H9 (cell line): ENCODE measurements at regions not wholly inside any gene's neighbourhood (a gene's known extent, or its start where the extent isn't known, plus 50 kb on each side); places are given as distances from the start of the nearest gene placed in this dataset.
A peak's percentile ranks its signal among the peaks of the same experiment; 100 is the strongest.

ENCODE experiments used
- DNase-seq: peaks from one replicate; pipeline ENCODE4 v3.0.0-alpha.2; 2017
- H2AFZ ChIP-seq: one replicate; pipeline ENCODE4 v1.6.1; 2013; ENCODE audit warnings: mild to moderate bottlenecking, low read length, control low read depth, moderate library complexity
- H2AK5ac ChIP-seq: 2 replicates; pipeline ENCODE4 v1.6.1; 2013; ENCODE audit warnings: low read length, control low read depth, mixed read lengths; ENCODE audit not compliant: insufficient read length
- H2BK120ac ChIP-seq: one replicate; pipeline ENCODE4 v1.6.1; 2013; ENCODE audit warnings: low read depth, mild to moderate bottlenecking, low read length, control low read depth, inconsistent platforms; ENCODE audit not compliant: poor library complexity, severe bottlenecking
- H2BK12ac ChIP-seq: 2 replicates; pipeline ENCODE4 v1.6.1; 2013; ENCODE audit warnings: low read length, control low read depth, mixed read lengths, low read depth; ENCODE audit not compliant: insufficient read length
- H2BK15ac ChIP-seq: 2 replicates; pipeline ENCODE4 v1.6.1; 2013; ENCODE audit warnings: low read depth, low read length, control low read depth
- H2BK20ac ChIP-seq: one replicate; pipeline ENCODE4 v1.6.1; 2013; ENCODE audit warnings: low read depth, mild to moderate bottlenecking, low read length, control low read depth, inconsistent platforms; ENCODE audit not compliant: poor library complexity, severe bottlenecking
- H2BK5ac ChIP-seq: 2 replicates; pipeline ENCODE4 v1.6.1; 2013; ENCODE audit warnings: low read length, control low read depth, mixed read lengths; ENCODE audit not compliant: insufficient read length
- H3K14ac ChIP-seq: 2 replicates; pipeline ENCODE4 v1.6.1; 2013; ENCODE audit warnings: low read length, control low read depth; ENCODE audit not compliant: insufficient read depth
- H3K18ac ChIP-seq: 2 replicates; pipeline ENCODE4 v1.6.1; 2013; ENCODE audit warnings: low read depth, mild to moderate bottlenecking, mixed read lengths, low read length, control low read depth; ENCODE audit not compliant: insufficient read length
- H3K23ac ChIP-seq: 2 replicates; pipeline ENCODE4 v1.6.1; 2013; ENCODE audit warnings: low read length, control low read depth, mixed read lengths, low read depth; ENCODE audit not compliant: insufficient read length
- H3K23me2 ChIP-seq: 2 replicates; pipeline ENCODE4 v1.6.1; 2013; ENCODE audit warnings: low read depth, mild to moderate bottlenecking, mixed read lengths, low read length, control low read depth; ENCODE audit not compliant: insufficient read length, poor library complexity, severe bottlenecking
- H3K27ac ChIP-seq: 2 replicates; pipeline ENCODE4 v1.5.1; 2013; ENCODE audit warnings: low read length, control low read depth, mixed read lengths, low read depth; ENCODE audit not compliant: insufficient read length
- H3K27me3 ChIP-seq: 2 replicates; pipeline ENCODE4 v1.6.1; 2013; ENCODE audit warnings: low read length, control low read depth, inconsistent platforms; ENCODE audit not compliant: insufficient read depth
- H3K4ac ChIP-seq: 2 replicates; pipeline ENCODE4 v1.6.1; 2013; ENCODE audit warnings: low read depth, mild to moderate bottlenecking, control low read depth, inconsistent platforms, low read length, moderate library complexity
- H3K4me1 ChIP-seq: 2 replicates; pipeline ENCODE4 v1.6.1; 2013; ENCODE audit warnings: low read length, control low read depth, inconsistent platforms; ENCODE audit not compliant: insufficient read depth
- H3K4me2 ChIP-seq: 2 replicates; pipeline ENCODE4 v1.6.1; 2013; ENCODE audit warnings: low read length, control low read depth, mixed read lengths; ENCODE audit not compliant: insufficient read length, insufficient read depth
- H3K56ac ChIP-seq: 2 replicates; pipeline ENCODE4 v1.6.1; 2013; ENCODE audit warnings: low read depth, mild to moderate bottlenecking, mixed read lengths, low read length, control low read depth; ENCODE audit not compliant: insufficient read length
- H3K79me1 ChIP-seq: 2 replicates; pipeline ENCODE4 v1.6.1; 2013; ENCODE audit warnings: low read depth, mild to moderate bottlenecking, moderate library complexity, low read length, control low read depth, inconsistent platforms; ENCODE audit not compliant: insufficient read depth, poor library complexity, severe bottlenecking
- H3K79me2 ChIP-seq: 2 replicates; pipeline ENCODE4 v1.6.1; 2013; ENCODE audit warnings: low read length, control low read depth, inconsistent platforms; ENCODE audit not compliant: insufficient read depth
- H3K9ac ChIP-seq: 2 replicates; pipeline ENCODE4 v1.6.1; 2013; ENCODE audit warnings: low read length, control low read depth, mixed read lengths; ENCODE audit not compliant: insufficient read length; ENCODE audit errors: extremely low read depth
- H3K9me3 ChIP-seq: one replicate; pipeline ENCODE4 v1.6.1; 2013; ENCODE audit warnings: low read depth, low read length, inconsistent platforms; ENCODE audit not compliant: control insufficient read depth
- H3T11ph ChIP-seq: one replicate; pipeline ENCODE4 v1.6.1; 2013; ENCODE audit warnings: mild to moderate bottlenecking, low read length, control low read depth, inconsistent platforms
- H4K20me1 ChIP-seq: one replicate; pipeline ENCODE4 v1.6.1; 2013; ENCODE audit not compliant: control insufficient read depth, insufficient read length, insufficient read depth
- H4K5ac ChIP-seq: 2 replicates; pipeline ENCODE4 v1.6.1; 2013; ENCODE audit warnings: low read depth, mild to moderate bottlenecking, mixed read lengths, low read length, control low read depth; ENCODE audit not compliant: insufficient read length
- H4K8ac ChIP-seq: replicated peaks from 2 replicates; pipeline ENCODE4 v1.6.1; 2013; ENCODE audit warnings: low read length, control low read depth, mixed read lengths, low read depth; ENCODE audit not compliant: insufficient read length
- H4K91ac ChIP-seq: 2 replicates; pipeline ENCODE4 v1.6.1; 2013; ENCODE audit warnings: low read depth, mild to moderate bottlenecking, moderate library complexity, mixed read lengths, low read length, control low read depth; ENCODE audit not compliant: insufficient read length
- H3K27ac Mint-ChIP-seq, 3 experiments: 2 replicates in 2 of 3; 3 replicates in 1 of 3; pipeline ENCODE4 v1.8.0; 2020 to 2021; ENCODE audit warnings: mixed read lengths in 3 of 3, mild to moderate bottlenecking in 1 of 3, moderate library complexity in 1 of 3
- H3K27me3 Mint-ChIP-seq: 2 replicates; pipeline ENCODE4 v1.8.0; 2021; ENCODE audit warnings: low read depth, mild to moderate bottlenecking, moderate library complexity, mixed read lengths
- H3K36me3 Mint-ChIP-seq, 3 experiments: 2 replicates in 2 of 3; 3 replicates in 1 of 3; pipeline ENCODE4 v1.8.0; 2020 to 2021; ENCODE audit warnings: low read depth in 3 of 3, mixed read lengths in 3 of 3; ENCODE audit not compliant: insufficient read depth in 1 of 3
- H3K4me1 Mint-ChIP-seq, 2 experiments: 2 replicates each; pipeline ENCODE4 v1.8.0; 2020; ENCODE audit warnings: mixed read lengths in 2 of 2
- H3K4me3 Mint-ChIP-seq, 2 experiments: 2 replicates in 1 of 2; 3 replicates in 1 of 2; pipeline ENCODE4 v1.8.0; 2020 to 2021; ENCODE audit warnings: mild to moderate bottlenecking in 2 of 2, mixed read lengths in 2 of 2, moderate library complexity in 1 of 2
- H3K9me3 Mint-ChIP-seq, 2 experiments: 2 replicates in 1 of 2; 3 replicates in 1 of 2; pipeline ENCODE4 v1.8.0; 2020; ENCODE audit warnings: mild to moderate bottlenecking in 2 of 2, mixed read lengths in 2 of 2, moderate library complexity in 1 of 2
- WGBS: extraction: QIAGEN DNeasy Blood & Tissue Kit; methylation state at CpG from one replicate; pipeline ENCODE4 v1.1.7; 2013; ENCODE audit warnings: missing lambda C conversion rate, low lambda C conversion rate, mixed read lengths; ENCODE audit not compliant: insufficient read length; ENCODE audit errors: extremely low coverage; 5-methylcytosine and 5-hydroxymethylcytosine counted together
- TF ChIP-seq, protein P1 (sequence below): fragments of 200-600 bp; sonication (generic); conservative IDR thresholded peaks from 3 replicates; pipeline ENCODE4 v1.8.0; 2021; ENCODE audit warnings: antibody characterized with exemption, mild to moderate bottlenecking

DNA sequence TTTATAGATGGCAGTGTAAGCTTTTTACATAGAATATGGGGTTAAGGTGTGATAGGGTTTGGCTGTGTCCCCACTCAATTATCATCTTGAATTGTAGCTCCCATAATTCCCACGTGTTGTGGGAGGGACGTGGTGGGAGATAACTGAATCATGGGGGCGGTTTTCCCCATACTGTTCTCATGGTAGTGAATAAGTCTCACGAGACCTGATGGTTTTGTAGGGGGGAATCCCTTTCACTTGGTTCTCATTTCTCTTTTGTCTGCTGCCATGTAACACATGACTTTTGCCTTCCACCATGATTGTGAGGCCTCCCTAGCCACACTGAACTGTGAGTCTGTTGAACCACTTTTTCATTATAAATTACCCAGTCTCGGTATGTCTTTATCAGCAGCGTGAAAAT, 290.3 kb upstream of the B3GALT2 start:
- Mint-ChIP-seq H3K9me3 (no peaks in the 10 kb centered on the region; a peak in 1 of 5 replicates), H3K27ac (0 out of 7 replicates have a peak overlapping the region, but pooled peaks of 1 of the 3 experiments have one; percentile 42), H3K27me3 (no peaks in the 10 kb centered on the region), H3K4me1 (peaks cover 0 to 3% of the 10 kb centered on the region in 2 experiments; a peak in 1 of 4 replicates), H3K4me3 (no peak overlapping the region), H3K36me3 (peaks cover 0 to 6% (median 0%) of the 10 kb centered on the region in 3 experiments; a peak in 1 of 7 replicates)
- no peak overlapping the region for H2BK15ac ChIP-seq
- no peak overlapping the region for H2BK5ac ChIP-seq
- no peaks in the 10 kb centered on the region for H3K23me2 ChIP-seq
- H2BK120ac ChIP-seq: no peak overlapping the region
- H4K5ac ChIP-seq: no peak overlapping the region
- no peaks in the 10 kb centered on the region for H4K20me1 ChIP-seq
- no peak overlapping the region for H3K18ac ChIP-seq
- no peak overlapping the region for H3K23ac ChIP-seq
- H3K14ac ChIP-seq: no peak overlapping the region
- H2BK20ac ChIP-seq: no peak overlapping the region
- no peak overlapping the region for H3T11ph ChIP-seq
- H2AFZ ChIP-seq: no peak overlapping the region
- DNase-seq: no peak
- H3K79me1 ChIP-seq: no peaks in the 10 kb centered on the region
- no CpG with 5 or more reads among the region's 6 CpGs for WGBS
- no peaks in the 10 kb centered on the region for H3K4me1 ChIP-seq
- H2BK12ac ChIP-seq: no peak overlapping the region
- no peak overlapping the region for H3K4ac ChIP-seq
- no peak overlapping the region for H4K8ac ChIP-seq
- TF ChIP-seq, protein P1, sequence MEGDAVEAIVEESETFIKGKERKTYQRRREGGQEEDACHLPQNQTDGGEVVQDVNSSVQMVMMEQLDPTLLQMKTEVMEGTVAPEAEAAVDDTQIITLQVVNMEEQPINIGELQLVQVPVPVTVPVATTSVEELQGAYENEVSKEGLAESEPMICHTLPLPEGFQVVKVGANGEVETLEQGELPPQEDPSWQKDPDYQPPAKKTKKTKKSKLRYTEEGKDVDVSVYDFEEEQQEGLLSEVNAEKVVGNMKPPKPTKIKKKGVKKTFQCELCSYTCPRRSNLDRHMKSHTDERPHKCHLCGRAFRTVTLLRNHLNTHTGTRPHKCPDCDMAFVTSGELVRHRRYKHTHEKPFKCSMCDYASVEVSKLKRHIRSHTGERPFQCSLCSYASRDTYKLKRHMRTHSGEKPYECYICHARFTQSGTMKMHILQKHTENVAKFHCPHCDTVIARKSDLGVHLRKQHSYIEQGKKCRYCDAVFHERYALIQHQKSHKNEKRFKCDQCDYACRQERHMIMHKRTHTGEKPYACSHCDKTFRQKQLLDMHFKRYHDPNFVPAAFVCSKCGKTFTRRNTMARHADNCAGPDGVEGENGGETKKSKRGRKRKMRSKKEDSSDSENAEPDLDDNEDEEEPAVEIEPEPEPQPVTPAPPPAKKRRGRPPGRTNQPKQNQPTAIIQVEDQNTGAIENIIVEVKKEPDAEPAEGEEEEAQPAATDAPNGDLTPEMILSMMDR: no peak
- no peaks in the 10 kb centered on the region for H3K79me2 ChIP-seq
- no peak overlapping the region for H2AK5ac ChIP-seq
- H3K9me3 ChIP-seq: no peaks in the 10 kb centered on the region
- H3K27ac ChIP-seq: no peak overlapping the region
- H3K4me2 ChIP-seq: no peak overlapping the region
- H3K56ac ChIP-seq: no peak overlapping the region
- no peaks in the 10 kb centered on the region for H3K27me3 ChIP-seq
- no peak overlapping the region for H4K91ac ChIP-seq
- no peak overlapping the region for H3K9ac ChIP-seq
